ENCODE measurements at regions not wholly inside any gene's neighbourhood (a gene's known extent, or its start where the extent isn't known, plus 50 kb on each side); places are given as distances from the start of the nearest gene placed in this dataset.

GRCh38 chr1:29498126-29499103 lies 262.1 kb downstream of the PTPRU start:
- no peak for DNase-seq

- DNase-seq: no peak
These were observed 261.2 kb downstream of the PTPRU start for GRCh38 chr1:29497395-29498125.

- DNase-seq: no peak
These were observed 260.4 kb downstream of the PTPRU start for GRCh38 chr1:29496701-29497100.

- no peak for DNase-seq
These were observed 254.0 kb downstream of the PTPRU start for GRCh38 chr1:29490204-29490934.

GRCh38 chr1:29489471-29489870 lies 253.1 kb downstream of the PTPRU start:
- DNase-seq: no peak

- DNase-seq: no peak
These were observed 252.5 kb downstream of the PTPRU start for GRCh38 chr1:29488794-29489311.

GRCh38 chr1:29488086-29488793 lies 251.9 kb downstream of the PTPRU start:
- DNase-seq: no peak

GRCh38 chr1:29487291-29487690 lies 251.0 kb downstream of the PTPRU start:
- DNase-seq: no peak

- no peak for DNase-seq
These were observed 249.0 kb downstream of the PTPRU start for GRCh38 chr1:29485096-29485925.

- DNase-seq: no peak
These were observed 246.7 kb downstream of the PTPRU start for GRCh38 chr1:29482991-29483390.

- no peak for DNase-seq
These were observed 245.7 kb downstream of the PTPRU start for GRCh38 chr1:29482064-29482463.

GRCh38 chr1:29481031-29481430 lies 244.7 kb downstream of the PTPRU start:
- DNase-seq: no peak

GRCh38 chr1:29478879-29479278 lies 242.6 kb downstream of the PTPRU start:
- DNase-seq: no peak

- DNase-seq: peak; percentile 20
These were observed 241.9 kb downstream of the PTPRU start for GRCh38 chr1:29478151-29478791.

- DNase-seq: no peak
These were observed 239.0 kb downstream of the PTPRU start for GRCh38 chr1:29475326-29475725.

- DNase-seq: no peak
These were observed 238.2 kb downstream of the PTPRU start for GRCh38 chr1:29474274-29475244.

- DNase-seq: no peak
These were observed 237.0 kb downstream of the PTPRU start for GRCh38 chr1:29473161-29473855.
